C4-2B (cell line): ENCODE measurements at regions not wholly inside any gene's neighbourhood (a gene's known extent, or its start where the extent isn't known, plus 50 kb on each side); places are given as distances from the start of the nearest gene placed in this dataset.

ENCODE experiments used
- H3K27ac ChIP-seq: fragments of 450-650 bp; 2 replicates; pipeline ENCODE4 v1.5.1; 2017
- ZFX ChIP-seq: fragments of 450-650 bp; IDR thresholded peaks from 2 replicates; pipeline ENCODE4 v1.6.1; 2017
- TF ChIP-seq, protein P1 (sequence below): fragments of 450-650 bp; conservative IDR thresholded peaks from 2 replicates; pipeline ENCODE4 v1.5.1; 2017; ENCODE audit warnings: mild to moderate bottlenecking

DNA sequence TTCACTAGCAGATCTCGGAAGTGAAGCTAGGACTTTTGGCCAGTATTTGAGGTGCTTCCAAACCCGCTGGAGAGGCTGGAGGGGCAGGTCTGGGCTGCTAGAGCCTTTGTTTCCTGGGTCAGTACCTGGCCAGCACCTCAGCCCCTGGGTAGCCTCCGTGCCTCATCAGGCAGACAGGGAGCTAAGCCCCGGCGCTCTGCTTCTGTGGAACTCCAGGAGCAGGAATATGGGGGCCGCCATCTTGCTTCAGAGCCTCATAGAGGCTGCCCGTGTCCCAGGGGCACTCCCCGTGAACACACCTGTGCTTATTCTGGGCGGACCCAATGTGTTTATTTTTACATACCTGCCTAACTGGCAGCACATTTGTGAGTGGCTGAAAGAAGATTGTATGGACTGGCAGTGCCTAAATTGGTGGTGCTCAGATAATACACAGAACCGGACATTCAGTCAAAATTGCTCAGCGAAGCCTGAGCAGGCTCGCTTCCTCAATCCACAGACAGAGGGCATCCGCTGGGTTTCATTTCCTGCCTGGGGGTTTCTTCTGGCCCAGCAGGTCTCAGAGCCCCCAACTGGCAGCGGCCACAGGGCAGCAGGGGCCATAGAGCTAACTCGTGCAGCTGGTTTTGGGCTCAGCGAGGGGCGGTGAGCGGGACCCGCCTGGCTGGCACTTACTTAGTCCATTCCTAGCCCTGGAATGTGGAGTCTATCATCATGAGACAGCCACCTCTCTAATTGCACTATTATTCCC is 176.8 kb upstream of the ALKAL2 start:
- no peak overlapping the region for H3K27ac ChIP-seq

DNA sequence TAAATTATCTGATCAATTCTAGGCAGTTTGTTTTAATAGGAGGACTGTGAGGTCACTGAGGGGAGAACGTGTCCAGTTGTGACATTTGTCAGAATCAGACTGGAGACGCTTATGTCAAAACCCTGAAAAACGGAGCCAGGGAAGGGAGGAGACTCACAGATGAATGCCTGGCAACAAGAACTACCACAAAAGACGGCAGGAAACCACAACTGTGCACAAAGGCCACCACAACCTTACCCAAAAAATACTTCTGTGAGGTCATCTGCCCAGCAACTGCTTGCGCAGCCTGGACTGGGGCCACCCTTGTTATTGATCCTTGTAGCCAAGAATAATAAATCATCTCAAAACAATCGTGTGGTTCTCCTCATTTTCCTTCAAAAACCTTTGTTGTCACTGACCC is 173.0 kb upstream of the ALKAL2 start:
- TF ChIP-seq, protein P1, sequence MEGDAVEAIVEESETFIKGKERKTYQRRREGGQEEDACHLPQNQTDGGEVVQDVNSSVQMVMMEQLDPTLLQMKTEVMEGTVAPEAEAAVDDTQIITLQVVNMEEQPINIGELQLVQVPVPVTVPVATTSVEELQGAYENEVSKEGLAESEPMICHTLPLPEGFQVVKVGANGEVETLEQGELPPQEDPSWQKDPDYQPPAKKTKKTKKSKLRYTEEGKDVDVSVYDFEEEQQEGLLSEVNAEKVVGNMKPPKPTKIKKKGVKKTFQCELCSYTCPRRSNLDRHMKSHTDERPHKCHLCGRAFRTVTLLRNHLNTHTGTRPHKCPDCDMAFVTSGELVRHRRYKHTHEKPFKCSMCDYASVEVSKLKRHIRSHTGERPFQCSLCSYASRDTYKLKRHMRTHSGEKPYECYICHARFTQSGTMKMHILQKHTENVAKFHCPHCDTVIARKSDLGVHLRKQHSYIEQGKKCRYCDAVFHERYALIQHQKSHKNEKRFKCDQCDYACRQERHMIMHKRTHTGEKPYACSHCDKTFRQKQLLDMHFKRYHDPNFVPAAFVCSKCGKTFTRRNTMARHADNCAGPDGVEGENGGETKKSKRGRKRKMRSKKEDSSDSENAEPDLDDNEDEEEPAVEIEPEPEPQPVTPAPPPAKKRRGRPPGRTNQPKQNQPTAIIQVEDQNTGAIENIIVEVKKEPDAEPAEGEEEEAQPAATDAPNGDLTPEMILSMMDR: no peak
- no peak for TF ChIP-seq ZFX
- H3K27ac ChIP-seq: no peak overlapping the region

More for the DNA sequence above, 176.8 kb upstream of the ALKAL2 start:
- no peak for TF ChIP-seq ZFX

- TF ChIP-seq ZFX: no peak
- TF ChIP-seq, protein P1: no peak
- no peak overlapping the region for H3K27ac ChIP-seq
These were observed 172.0 kb upstream of the ALKAL2 start for GRCh38 chr2:459931-460330.

- TF ChIP-seq ZFX: no peak
- TF ChIP-seq, protein P1: no peak
- no peak overlapping the region for H3K27ac ChIP-seq
These were observed 170.5 kb upstream of the ALKAL2 start for GRCh38 chr2:458425-458815.

DNA sequence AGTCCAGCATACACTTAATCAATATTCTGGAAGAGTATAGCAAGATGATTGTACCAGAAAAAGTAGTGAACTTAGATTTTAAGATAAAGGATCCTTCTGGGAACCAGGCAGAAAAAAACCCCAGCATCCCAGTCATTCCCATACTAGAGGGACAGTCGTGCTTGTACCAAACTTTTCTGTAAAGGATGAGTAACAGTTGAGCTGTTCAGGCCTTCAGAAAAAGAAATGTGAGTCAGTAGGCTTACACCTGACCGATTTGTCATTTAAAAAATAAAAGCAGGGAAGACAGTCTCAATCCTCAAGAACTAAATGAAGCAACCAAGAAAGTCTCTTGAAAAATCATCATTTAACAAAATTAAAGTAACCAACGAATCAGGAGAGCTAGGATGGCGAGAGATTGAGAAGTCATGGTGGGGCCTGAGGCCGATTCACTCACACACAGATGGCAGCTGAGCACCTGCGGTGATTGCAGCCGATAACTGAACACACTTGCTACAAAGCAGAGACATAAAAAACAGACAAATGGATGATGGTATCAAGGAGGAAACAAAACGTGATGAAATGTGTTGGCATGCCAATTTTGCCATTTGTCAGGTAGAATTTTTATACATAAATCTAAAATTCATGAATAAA is 170.0 kb upstream of the ALKAL2 start:
- TF ChIP-seq, protein P1: no peak
- TF ChIP-seq ZFX: no peak
- H3K27ac ChIP-seq: no peak overlapping the region

- H3K27ac ChIP-seq: no peak overlapping the region
- TF ChIP-seq ZFX: no peak
- TF ChIP-seq, protein P1: no peak
These were observed 169.4 kb upstream of the ALKAL2 start for GRCh38 chr2:457262-457661.

DNA sequence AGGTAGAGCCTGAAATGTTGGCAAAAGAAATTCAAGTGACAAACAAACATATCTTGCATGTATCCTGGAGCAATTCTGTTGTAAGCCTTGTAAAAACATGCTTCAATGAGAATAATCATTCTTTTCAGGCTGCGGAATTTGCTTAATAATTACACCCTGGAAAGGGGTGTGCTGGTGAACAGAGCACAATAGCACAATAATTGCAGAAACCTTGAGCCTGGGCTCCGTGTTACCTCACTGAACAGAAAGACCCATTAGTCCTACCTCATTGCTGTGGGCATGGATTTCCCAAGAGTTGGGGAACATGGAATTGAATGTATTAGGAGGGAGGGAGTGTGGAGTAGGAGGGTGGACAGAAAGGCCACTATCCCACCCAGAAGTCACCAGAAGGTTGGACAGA is 168.0 kb upstream of the ALKAL2 start:
- H3K27ac ChIP-seq: no peak overlapping the region

More for the DNA sequence above, 168.0 kb upstream of the ALKAL2 start:
- TF ChIP-seq, protein P1: no peak
- TF ChIP-seq ZFX: no peak
